NCI-H1092 (cell line): ENCODE measurements at regions not wholly inside any gene's neighbourhood (a gene's known extent, or its start where the extent isn't known, plus 50 kb on each side); places are given as distances from the start of the nearest gene placed in this dataset.

ENCODE experiments used
- DNase-seq: peaks from one replicate; lab custom pipeline; 2025; lab: John Stamatoyannopoulos, UW

DNA sequence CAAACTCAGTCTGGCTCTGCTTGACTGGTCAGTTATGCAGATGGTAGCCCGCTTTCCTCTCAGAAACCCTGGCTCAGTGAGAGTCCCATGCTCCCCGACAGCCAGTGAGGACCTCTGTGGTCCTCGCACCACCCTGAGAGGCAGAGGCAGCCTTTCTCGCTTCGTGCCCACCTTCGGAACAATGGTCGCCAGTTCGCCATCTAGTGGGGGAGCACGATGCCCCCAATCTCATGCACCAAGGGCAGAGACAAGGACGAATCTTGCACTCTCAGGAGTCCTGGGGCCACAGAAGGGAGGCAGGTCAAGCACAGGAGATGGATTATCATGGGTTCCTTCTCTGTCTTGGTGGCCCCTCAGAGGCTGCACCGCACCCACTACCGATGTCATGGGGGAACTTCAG, 75.2 kb downstream of the RHCG start:
- DNase-seq = no peak

DNA sequence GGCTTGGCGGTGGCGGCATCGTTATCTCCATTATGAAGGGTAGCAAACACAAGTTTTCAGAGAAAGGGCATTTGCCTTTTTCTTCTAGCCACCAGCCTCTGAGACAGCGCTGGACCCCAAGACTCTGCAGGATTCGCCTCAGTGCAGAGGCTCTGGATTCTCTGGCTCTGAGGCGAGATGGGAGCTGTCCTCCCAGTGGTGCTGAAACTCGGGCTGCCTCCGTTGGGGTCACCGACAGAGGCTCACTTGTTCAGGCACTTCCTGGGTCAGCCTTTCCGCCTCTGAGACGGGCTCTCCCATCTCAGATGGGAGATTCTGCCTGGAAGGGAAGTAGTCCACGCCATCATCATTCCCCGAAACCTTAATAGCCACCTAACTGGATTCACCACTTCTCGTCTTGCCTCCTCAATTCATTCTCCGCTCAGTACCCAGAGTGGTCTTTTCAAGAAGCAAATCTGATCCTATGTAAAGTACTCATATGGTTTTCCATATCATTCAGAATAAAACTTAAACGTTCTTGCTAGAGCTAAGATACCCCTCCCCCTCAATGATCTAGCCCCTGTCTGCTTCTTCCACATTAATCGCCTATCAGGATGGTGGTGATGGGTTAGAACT, 76.9 kb downstream of the RHCG start:
- DNase-seq = no peak

DNA sequence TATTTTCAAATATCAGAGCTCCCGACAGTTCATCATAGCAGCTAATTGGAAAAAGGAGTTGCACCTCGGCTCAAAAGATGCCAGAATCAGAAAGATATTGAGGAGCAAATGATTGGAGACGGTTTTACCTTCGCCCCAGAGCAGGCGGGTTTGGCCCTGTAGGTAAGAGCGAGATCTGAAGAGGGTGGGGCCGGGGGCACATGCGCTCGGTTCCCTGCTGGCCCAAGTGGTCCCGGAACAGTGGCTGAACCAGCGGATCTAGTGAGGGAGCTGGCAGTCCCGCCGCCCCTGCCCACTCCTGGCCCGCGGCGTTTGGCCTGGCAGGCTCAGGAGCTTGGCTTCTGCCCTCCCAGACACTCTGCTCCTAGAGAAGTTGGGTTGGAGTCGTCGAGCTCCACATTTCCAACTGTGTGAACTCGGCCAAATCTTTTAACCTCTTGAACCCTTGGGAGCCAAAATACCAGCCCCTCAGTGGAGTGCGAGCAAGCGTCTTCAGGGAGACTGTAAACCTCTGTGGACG, 79.1 kb downstream of the RHCG start:
- DNase-seq = no peak

DNA sequence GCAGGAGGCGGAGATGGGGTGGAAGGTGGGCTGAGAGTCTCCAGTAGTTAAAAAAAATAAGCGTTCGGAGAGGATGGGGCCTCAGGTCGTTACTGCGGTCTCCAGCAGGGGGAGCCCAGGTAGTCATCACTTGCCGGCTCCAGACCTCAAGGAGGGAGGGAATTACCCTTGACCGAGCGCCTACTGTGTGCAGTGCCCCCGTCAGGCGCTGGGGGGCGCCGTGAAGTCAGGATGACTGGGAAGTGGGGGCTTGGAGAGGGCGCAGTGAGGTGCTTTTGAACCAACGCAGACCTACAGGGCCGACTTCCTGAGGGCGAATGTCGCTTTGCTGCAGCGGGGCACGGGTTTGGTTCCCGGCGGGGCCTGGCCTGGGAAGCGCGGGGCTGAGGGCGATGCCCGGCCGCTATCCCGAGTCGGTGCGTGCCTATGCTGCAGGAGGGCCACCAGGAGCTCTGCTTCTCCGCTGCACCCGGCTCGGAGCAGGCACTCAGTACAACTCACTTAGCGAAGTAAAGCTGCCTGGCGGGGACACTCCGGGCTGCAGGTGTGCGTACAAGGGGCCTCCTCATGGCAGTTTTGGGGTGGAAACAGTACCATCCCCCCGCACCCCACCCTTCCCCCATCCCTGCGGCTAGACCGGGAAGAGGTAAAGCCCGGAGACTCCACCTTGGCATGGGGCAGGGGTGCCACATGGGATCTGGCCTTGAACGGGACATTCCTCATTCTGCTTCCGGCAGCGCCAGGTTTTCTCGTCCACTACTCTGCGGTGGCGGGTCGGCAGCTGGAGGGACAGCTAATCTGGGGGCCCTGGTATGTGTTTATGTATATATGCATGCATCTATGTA, 79.8 kb downstream of the RHCG start:
- DNase-seq = peak; percentile 45

DNA sequence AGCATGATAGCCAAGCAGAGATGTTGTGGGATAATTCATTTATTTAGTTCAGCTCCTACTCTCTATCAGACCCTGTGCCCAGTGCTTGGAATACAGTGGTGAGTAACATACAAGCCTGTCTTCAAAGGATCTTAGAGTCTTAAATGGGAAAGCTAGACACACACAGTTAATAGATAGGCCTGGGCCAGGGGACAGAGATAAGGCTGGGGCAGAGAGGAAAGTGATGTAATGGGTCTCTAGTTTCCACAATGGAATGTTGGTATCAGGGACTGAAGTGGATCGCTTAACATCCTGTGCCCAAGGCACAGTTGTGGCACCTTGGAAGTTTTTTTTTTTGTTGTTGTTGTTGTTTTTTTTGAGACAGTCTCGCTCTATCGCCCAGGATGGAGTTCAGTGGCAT, 79.9 kb upstream of the POLG start:
- no peak for DNase-seq

DNA sequence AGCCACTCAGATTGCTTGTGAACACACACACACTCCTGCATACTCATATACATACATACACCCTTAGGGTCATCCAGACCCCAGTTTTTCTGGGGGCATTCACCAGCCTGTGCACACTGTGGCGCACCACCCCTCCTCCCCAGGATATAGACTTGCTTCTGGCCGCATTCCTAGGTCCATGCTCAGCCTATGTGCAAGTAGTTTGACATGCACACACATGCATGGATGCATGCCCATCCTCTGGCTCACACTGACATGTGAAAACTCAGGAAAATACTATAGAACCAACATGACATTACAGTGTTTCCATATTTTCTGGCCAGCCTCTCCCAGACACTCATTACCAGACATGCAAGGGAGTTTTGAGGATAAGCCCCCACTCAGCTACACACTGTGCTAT, 79.3 kb upstream of the POLG start:
- no peak for DNase-seq

DNA sequence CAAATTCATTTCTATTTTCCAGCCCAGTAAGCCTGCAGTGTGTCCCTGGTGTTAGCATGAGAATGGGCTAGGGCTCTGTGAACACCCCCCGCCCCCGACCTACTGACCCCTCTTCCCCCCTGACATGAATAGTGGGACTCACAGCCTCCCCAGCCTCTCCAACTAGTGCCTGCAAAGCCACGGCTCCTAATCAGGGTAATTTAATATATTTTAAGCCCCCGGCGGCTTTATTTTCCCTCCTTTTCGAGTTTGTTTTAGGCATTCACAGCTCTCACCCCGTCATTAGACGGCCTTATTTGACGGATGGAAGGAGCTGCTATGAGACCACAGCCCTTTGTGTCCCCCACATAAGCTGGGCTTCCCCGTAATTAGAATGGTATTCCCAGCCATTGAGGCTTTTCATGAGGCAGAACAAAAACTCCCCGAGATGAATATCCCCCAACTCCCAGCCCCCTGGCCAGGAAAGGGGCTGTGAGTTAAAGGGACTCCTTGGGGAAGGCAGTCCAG, 78.3 kb upstream of the POLG start:
- DNase-seq = no peak

DNA sequence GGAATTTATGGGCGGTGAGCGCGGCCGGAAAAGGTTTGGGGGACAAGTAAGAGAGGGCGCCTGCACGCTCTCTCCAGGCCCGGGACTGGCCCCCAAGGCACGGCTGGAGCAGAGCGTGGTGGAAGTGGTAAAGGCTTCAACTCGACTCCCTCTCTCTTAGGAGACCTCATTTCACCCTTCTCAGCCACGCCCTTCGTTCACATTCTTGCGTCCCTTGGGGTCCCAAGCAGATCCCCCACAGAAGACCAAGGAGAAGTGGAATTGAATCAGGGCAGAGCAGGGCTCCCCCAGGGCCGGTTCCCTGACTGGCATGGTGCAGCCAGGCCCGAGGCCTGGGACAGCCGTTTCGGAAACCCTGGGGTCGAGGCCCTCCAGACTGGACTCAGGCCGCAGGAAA, 75.4 kb upstream of the POLG start:
- no peak for DNase-seq

DNA sequence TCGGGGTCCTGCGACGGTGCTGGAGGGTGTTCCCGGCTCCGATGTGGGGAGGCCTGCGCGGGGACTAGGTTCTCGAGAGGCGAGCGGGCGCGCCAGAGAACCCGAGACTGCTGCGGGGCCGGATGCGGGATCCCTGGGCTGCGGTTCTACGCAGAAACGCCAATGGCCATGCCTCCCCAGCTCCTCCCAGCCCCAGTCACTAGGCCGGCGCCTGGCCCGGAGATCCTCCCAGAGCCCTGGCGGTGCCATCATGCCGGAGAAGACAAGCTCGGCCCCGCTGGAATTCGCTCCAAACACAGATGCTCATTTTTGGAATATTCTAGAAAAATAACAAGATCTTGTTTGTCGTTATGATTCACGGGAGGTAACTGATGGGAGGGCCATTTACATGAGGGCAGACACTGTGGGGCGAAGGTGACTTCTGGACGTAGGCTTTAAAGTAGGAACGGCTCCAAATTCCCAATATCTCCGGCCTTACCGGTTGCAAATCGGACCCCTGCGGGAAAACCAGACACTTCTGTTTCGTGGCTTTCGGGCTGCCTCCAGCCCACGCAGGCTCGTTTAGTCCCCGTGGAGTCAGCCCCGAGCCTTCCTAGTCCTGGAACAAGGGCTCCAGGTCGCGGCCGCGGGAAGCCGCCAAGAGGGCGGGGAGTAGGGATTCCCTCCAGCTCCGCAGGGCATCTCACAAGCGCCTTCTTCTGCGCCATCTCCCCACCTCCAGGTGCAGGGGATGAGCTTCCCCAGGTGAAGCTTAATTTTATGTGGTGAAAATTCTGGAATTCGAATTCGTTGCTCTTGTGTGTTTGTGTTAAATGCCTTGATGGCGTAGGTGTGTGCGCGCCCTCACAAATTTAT, 74.8 kb upstream of the POLG start:
- DNase-seq = no peak

DNA sequence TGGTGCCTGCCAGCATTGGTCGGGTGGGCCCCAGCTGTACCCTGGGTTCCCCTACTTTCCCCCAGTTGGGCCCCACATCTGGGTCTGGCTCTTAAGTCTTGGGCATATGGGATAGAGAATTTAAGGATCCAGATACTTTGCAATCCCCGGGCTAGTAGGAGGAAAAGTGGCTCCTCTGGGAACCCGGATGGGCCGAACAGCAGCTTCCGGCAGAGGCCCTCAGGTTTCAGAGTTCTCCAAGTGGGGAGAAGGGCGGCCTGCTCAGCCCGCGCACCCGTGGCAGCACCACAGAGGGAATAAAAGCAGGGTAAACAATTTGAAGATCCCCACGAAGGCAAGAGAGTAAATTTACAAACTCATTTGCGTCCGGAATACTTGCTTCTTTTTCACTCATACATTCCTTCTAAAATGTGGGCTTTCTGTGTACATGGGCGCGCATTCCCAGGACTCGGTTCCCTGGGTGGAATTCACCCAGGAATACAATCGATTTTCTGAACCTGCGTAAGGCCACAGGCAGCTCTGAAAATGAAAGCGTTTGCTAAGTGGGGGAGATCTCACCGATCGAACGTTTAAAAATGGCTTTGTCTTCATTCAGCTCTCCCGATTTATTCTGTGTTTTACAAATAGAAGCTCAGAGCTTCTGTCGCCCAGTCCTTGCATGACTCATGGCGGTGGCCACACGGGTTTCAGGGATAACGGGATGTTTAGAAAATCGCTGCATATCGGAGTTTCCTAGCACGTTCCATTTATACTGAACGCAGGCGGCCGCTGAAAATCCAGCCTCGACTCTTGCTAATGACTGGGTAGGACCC, 74.0 kb upstream of the POLG start:
- no peak for DNase-seq

DNA sequence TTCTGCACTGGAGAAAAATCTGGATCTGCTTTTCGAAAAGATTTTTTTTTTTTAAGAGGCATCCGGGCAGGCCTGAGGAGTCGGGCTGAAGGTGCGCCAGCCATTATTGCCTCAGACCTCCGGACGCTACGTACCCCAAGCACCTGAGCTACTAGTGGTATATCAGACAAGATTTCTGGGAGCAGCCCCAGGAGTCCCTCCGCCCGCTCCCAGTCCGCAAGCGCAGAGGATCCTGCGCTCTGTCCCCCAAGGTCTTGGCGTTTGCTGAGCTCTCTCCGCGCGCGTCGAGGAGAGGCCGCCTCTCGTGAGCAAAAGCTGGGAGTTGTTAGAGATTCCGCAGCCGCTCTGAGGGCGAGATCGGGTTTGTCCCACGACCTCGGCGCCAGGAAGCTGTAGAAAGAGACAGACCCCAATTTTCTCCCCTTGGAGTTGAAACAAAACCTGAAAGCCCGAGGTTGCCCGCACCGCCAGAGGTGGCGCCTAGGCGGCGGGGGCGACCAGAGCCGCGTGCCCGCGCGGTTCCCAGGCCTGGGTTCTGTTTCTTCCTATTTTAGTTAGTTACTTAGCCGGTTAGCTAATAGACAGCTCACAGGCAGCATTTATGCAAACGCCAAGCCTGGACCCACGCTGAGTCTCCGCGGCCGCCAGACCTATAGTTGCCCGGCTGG, 72.5 kb upstream of the POLG start:
- no peak for DNase-seq

DNA sequence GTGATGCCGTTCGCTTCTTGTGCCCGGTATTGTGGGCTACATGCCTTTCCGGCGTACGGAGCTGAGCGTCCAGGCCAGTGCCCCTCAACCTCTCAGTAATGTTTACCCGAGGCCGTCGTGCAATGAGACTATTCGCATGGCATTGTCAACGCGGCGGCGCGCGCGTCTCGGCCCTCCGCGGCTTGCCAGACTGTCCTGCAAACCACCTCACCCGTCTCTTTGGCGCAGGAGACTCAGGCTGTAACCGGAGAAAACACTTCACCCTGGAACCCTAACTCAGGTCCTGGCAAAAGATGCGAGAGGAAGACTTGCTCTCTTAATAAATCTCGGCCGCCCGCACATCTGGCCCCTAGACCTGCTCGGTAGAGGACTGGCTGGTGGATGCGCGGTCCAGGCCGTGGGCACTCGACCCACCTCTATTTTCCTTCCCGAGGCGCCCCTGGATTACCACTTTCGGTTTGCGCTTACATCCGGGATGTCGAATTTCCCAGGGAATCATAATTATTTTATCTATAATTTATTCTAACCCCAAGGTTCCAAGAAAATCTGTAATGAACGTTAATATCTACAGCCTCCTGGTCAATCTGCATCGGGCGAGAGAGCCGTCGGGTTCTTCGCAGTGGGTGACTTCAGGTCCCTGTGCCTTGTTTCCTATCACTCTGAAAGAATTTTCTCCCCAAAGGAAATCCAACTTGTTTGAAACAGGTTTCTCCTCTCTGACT, 71.8 kb upstream of the POLG start:
- DNase-seq = no peak

DNA sequence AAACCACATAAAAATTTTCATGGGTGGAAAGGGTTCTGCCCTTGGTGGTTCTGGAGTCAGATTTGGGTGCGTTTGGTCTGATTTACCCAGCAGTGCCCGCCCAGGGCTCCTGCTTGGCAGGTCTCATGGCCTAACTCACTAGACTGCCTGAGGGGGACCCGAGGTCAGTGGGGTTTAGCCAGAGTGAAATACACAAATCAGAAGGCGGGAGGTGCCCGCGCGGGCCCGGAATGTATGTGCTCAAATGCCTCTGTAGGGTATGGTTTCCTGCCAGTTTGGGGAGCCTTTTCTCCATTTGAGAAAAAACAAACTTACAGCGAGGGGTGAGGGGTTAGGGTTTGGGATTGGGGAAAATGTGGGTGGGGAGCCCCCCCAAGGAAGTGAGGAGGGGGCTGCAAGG, 70.9 kb upstream of the POLG start:
- DNase-seq = no peak

DNA sequence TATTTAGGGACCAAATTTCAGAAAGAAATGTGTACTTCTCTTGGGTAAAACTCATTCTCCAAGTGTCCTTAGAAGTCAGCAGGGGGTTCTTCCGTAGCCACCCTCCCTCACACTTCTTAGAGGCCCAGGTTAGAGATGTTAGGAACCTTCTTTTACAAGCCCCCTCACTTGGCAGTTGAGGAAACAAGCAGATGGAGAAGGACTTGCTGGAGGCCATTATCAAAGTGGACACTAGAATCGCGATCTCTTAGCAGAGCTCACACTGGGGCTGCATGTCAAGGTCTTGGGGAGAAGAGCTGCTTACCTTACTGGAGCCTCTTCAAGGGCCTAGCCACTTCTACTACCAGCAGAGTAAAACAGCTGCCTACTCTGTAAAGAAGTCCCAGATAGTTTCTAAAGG, 69.4 kb upstream of the POLG start:
- DNase-seq = no peak

DNA sequence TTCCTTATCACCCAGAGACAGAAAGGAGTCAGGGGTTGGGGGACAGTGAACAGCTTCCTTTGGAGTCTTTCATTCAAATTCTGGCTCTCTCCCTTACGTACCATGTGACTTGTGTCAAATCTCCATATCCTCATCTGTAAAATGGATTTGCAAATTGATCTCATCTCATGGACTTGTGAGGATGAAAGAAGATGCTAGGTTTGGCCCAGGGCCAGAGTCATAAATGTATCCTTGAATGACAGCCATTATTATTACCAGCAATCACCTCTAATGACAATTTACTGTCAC, 67.8 kb upstream of the POLG start:
- DNase-seq = no peak

DNA sequence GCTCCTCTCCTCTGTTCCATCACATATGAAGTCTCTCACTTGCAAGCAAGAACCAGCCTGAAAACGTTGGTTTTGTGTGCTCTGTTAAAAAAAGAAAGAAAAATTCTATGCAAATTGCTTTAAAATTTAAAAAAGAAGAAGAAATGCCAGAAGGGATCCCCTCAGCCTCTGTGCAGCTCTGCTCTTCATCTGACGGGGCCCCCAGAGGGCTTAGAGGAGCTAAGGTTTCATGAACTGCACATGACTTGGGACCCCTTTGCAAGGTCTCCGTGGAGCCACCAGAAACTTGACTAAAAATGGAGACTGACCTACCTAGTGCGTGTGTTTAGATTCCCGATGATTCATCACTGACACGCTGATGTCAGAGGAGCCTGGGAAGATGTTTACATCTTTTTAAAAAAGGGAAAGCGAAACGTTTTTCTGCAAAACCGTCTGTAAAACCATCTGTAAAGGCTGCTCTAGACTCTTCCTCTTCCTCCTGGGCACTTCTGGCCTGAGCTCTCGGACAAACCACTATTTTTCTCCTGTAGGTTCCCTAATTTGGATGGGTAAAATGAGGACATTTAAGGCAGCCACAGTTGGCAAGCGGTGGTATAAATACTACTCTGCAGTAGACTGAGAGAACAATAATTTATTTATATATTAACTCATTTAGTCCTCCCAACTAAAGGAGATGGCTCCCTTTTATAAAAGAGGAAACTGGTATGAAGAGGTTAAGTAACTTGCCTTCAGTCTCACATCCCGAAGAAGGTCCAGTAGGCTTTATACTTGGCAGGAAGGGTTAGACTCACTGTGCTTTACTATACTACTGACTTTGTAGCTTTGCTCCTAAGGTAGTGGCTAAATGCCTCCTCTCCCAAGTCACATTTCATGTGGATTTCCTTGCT, 67.2 kb upstream of the POLG start:
- DNase-seq = no peak

DNA sequence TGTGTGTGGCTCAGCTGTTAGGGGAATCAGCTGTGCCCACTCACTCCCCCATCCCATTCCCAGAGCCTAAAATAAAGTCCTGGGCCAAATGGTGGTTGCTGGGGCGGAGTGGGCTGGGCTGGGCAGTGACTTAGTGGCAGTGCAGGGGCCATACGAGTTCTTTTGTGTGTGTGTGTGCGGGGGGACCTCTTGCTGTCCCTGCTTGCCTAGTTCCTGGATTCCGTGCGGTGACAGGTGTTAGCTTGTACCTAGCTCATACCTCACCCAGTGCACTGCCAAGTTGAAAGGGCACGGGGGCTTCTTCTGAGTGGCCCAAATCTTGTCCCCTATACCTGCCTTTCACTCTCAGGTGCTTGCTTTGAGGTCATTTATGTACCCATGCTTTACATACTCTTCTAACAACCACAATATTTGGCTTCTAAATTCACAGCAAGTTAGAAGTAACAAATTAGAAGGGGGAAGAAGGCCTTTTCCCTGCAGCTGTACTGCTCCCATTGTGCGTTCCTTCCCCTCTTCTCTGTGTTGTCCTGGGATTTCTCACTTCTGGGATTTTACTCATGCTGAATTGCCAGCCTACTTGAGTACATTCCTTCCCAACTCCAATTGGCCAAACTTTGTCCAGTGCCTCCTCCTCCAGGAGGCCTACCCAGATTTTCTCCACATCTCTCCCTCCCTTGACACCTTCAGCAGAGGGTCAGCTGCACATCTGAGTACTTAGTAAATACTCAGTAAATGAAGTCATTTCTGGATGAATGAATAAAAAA, 66.3 kb upstream of the POLG start:
- DNase-seq = no peak

DNA sequence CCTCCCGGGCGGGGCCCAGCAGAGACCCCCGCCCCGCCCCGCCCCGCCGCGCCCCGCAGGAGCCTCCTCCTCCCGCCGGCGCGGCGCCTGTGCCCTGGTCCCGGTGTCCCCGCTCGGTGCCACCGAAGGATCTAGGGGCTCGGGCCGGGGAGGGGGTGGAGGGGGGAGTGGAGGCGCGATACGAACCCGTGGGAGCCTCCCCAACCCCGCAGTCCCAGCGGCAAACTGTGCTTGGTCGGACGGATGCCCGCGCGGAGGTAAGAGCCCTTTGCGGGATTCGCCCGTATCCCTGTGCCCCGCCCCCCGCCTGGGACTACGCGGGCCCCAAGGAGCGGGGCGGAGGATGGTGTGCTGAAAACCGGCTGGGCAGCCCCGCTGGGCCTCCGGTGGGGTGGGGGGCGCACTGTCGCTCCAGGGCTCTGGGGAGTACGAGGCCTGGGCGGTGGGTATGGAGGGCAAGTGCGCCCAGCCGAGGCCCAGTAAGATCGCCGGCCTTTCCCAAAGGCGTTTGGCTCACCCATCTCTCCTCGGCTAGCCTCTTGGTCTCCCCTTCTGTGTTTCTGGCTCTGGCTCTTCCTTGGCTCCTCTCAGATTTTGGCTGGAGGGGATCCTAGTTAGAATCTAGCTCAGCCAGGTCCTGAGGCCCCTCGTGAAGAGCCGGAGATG, 65.6 kb upstream of the POLG start:
- no peak for DNase-seq
